ENCODE measurements at regions not wholly inside any gene's neighbourhood (a gene's known extent, or its start where the extent isn't known, plus 50 kb on each side); places are given as distances from the start of the nearest gene placed in this dataset.

- no peak for DNase-seq
- intact Hi-C loops (cut with DNase I) = no loop called here
These were observed 361.6 kb upstream of the MAP2 start for GRCh38 chr2:209062210-209062609.

GRCh38 chr2:209070262-209070661, 353.6 kb upstream of the MAP2 start:
- no peaks in the 10 kb centered on the region for H3K36me3 ChIP-seq (ENCODE audit: control insufficient read depth in 2 of 3, insufficient read depth in 3 of 3, low read length in 3 of 3)
- FAIRE-seq = peak; percentile 82
- TF ChIP-seq CTCF (IDR thresholded peaks at IDR 0.05; ENCODE audit: borderline replicate concordance, extremely low read depth, insufficient read depth) = no peak

More at GRCh38 chr2:209062210-209062609, 361.6 kb upstream of the MAP2 start:
- Histone ChIP-seq H3K4me3 (ENCODE audit: low read length in 3 of 3) (no peak overlapping the region), H3K27ac (ENCODE audit: low read depth in 2 of 2, low read length in 2 of 2) (no peak overlapping the region), H3K36me3 (ENCODE audit: control insufficient read depth in 2 of 3, insufficient read depth in 3 of 3, low read length in 3 of 3) (no peaks in the 10 kb centered on the region), H3K27me3 (ENCODE audit: control insufficient read depth, insufficient read depth, low read length) (no peaks in the 10 kb centered on the region), H3K9me3 (ENCODE audit: control insufficient read depth in 2 of 3, insufficient read depth in 1 of 3, low read length in 3 of 3) (no peaks in the 10 kb centered on the region), H3K4me1 (ENCODE audit: control insufficient read depth in 2 of 3, insufficient read depth in 2 of 3, low read depth in 1 of 3, low read length in 3 of 3) (no peaks in the 10 kb centered on the region), H3K9ac (ENCODE audit: low read length in 3 of 3) (no peak overlapping the region)
- TF ChIP-seq CTCF (IDR thresholded peaks at IDR 0.05; ENCODE audit: borderline replicate concordance, extremely low read depth, insufficient read depth) = no peak
- FAIRE-seq = no peak

GRCh38 chr2:209073151-209073550, 350.7 kb upstream of the MAP2 start:
- DNase-seq = no peak
- H3K36me3 ChIP-seq (ENCODE audit: control insufficient read depth in 2 of 3, insufficient read depth in 3 of 3, low read length in 3 of 3) = no peaks in the 10 kb centered on the region
- no peak overlapping the region for H3K9ac ChIP-seq (ENCODE audit: low read length in 3 of 3)
- H3K27me3 ChIP-seq (ENCODE audit: control insufficient read depth, insufficient read depth, low read length) = no peaks in the 10 kb centered on the region
- H3K9me3 ChIP-seq (ENCODE audit: control insufficient read depth in 2 of 3, insufficient read depth in 1 of 3, low read length in 3 of 3) = no peaks in the 10 kb centered on the region
- H3K4me1 ChIP-seq (ENCODE audit: control insufficient read depth in 2 of 3, insufficient read depth in 2 of 3, low read depth in 1 of 3, low read length in 3 of 3) = no peaks in the 10 kb centered on the region
- no peak overlapping the region for H3K4me3 ChIP-seq (ENCODE audit: low read length in 3 of 3)
- FAIRE-seq = no peak
- TF ChIP-seq CTCF (IDR thresholded peaks at IDR 0.05; ENCODE audit: borderline replicate concordance, extremely low read depth, insufficient read depth) = no peak
- intact Hi-C loops (cut with DNase I) = no loop called here
- no peak overlapping the region for H3K27ac ChIP-seq (ENCODE audit: low read depth in 2 of 2, low read length in 2 of 2)

More at GRCh38 chr2:209070262-209070661, 353.6 kb upstream of the MAP2 start:
- Histone ChIP-seq H3K9me3 (ENCODE audit: control insufficient read depth in 2 of 3, insufficient read depth in 1 of 3, low read length in 3 of 3) (no peaks in the 10 kb centered on the region), H3K4me3 (ENCODE audit: low read length in 3 of 3) (no peak overlapping the region), H3K27me3 (ENCODE audit: control insufficient read depth, insufficient read depth, low read length) (no peaks in the 10 kb centered on the region), H3K27ac (ENCODE audit: low read depth in 2 of 2, low read length in 2 of 2) (no peak overlapping the region), H3K4me1 (ENCODE audit: control insufficient read depth in 2 of 3, insufficient read depth in 2 of 3, low read depth in 1 of 3, low read length in 3 of 3) (no peaks in the 10 kb centered on the region), H3K9ac (ENCODE audit: low read length in 3 of 3) (no peak overlapping the region)
- intact Hi-C loops (cut with DNase I) = no loop called here
- DNase-seq = no peak

- no peak for DNase-seq
- Histone ChIP-seq H3K36me3 (ENCODE audit: control insufficient read depth in 2 of 3, insufficient read depth in 3 of 3, low read length in 3 of 3) (no peaks in the 10 kb centered on the region), H3K9ac (ENCODE audit: low read length in 3 of 3) (no peak overlapping the region), H3K9me3 (ENCODE audit: control insufficient read depth in 2 of 3, insufficient read depth in 1 of 3, low read length in 3 of 3) (no peaks in the 10 kb centered on the region), H3K27ac (ENCODE audit: low read depth in 2 of 2, low read length in 2 of 2) (no peak overlapping the region), H3K27me3 (ENCODE audit: control insufficient read depth, insufficient read depth, low read length) (no peaks in the 10 kb centered on the region), H3K4me1 (ENCODE audit: control insufficient read depth in 2 of 3, insufficient read depth in 2 of 3, low read depth in 1 of 3, low read length in 3 of 3) (no peaks in the 10 kb centered on the region), H3K4me3 (ENCODE audit: low read length in 3 of 3) (no peak overlapping the region)
- intact Hi-C loops (cut with DNase I) = no loop called here
- TF ChIP-seq CTCF (IDR thresholded peaks at IDR 0.05; ENCODE audit: borderline replicate concordance, extremely low read depth, insufficient read depth) = no peak
- no peak for FAIRE-seq
These were observed 349.1 kb upstream of the MAP2 start for GRCh38 chr2:209074711-209075110.

All from kidney (tissue), 13 donors.